ENCODE measurements at regions not wholly inside any gene's neighbourhood (a gene's known extent, or its start where the extent isn't known, plus 50 kb on each side); places are given as distances from the start of the nearest gene placed in this dataset.

DNA sequence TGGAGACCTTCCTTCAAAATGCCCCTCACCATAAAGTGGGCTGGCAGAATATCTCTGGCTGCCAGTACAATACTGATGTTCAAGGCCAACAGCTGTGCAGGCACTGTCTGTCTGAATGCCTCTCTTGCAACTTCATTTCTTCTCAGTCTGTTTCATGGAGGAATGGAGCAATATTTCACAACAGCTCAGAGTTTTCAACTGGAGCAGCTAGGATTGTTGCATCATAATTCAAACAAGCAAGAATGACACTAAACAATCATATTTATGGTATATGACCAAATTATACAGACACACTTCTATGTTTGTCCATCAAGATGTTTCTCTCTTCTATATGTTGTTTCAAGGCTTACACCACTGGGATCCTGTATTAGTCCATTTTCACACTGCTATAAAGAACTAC is 444.2 kb downstream of the LRATD1 start:
- ATAC-seq = no peak

More for the DNA sequence above, 444.2 kb downstream of the LRATD1 start:
- Mint-ChIP-seq H3K4me3 (no peak overlapping the region), H3K36me3 (ENCODE audit: low read depth) (no peaks in the 10 kb centered on the region), H3K27ac (no peak overlapping the region), H3K27me3 (ENCODE audit: insufficient read depth, low read depth, poor library complexity) (peaks cover 4% of the 10 kb centered on the region), H3K9me3 (no peaks in the 10 kb centered on the region), H3K4me1 (peaks cover 6% of the 10 kb centered on the region; the same call in 2 of the 3 replicates)
- H3K27me3 ChIP-seq (ENCODE audit: insufficient read depth) = no peaks in the 10 kb centered on the region
- no peak overlapping the region for H2AFZ ChIP-seq
- no peaks in the 10 kb centered on the region for H3K79me2 ChIP-seq (replicated peaks; ENCODE audit: insufficient read depth)
- TF ChIP-seq CREB1 (CRISPR knock-in tag; IDR thresholded peaks at IDR 0.05; ENCODE audit: low read depth) = no peak
- no peak for TF ChIP-seq EZH2phosphoT487 (IDR thresholded peaks at IDR 0.05; ENCODE audit: unreplicated experiment)
- TF ChIP-seq ZNF331 (CRISPR knock-in tag; IDR thresholded peaks at IDR 0.05; ENCODE audit: low read depth) = no peak
- no peak for TF ChIP-seq ZNF114 (CRISPR knock-in tag; IDR thresholded peaks at IDR 0.05)
- TF ChIP-seq, protein P1, sequence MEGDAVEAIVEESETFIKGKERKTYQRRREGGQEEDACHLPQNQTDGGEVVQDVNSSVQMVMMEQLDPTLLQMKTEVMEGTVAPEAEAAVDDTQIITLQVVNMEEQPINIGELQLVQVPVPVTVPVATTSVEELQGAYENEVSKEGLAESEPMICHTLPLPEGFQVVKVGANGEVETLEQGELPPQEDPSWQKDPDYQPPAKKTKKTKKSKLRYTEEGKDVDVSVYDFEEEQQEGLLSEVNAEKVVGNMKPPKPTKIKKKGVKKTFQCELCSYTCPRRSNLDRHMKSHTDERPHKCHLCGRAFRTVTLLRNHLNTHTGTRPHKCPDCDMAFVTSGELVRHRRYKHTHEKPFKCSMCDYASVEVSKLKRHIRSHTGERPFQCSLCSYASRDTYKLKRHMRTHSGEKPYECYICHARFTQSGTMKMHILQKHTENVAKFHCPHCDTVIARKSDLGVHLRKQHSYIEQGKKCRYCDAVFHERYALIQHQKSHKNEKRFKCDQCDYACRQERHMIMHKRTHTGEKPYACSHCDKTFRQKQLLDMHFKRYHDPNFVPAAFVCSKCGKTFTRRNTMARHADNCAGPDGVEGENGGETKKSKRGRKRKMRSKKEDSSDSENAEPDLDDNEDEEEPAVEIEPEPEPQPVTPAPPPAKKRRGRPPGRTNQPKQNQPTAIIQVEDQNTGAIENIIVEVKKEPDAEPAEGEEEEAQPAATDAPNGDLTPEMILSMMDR (conservative IDR thresholded peaks at IDR 0.05; ENCODE audit: low read depth in 2 of 2) = no peak
- TF ChIP-seq EZH2 (IDR thresholded peaks at IDR 0.05; ENCODE audit: low read depth, unreplicated experiment) = no peak
- TF ChIP-seq, protein P2, sequence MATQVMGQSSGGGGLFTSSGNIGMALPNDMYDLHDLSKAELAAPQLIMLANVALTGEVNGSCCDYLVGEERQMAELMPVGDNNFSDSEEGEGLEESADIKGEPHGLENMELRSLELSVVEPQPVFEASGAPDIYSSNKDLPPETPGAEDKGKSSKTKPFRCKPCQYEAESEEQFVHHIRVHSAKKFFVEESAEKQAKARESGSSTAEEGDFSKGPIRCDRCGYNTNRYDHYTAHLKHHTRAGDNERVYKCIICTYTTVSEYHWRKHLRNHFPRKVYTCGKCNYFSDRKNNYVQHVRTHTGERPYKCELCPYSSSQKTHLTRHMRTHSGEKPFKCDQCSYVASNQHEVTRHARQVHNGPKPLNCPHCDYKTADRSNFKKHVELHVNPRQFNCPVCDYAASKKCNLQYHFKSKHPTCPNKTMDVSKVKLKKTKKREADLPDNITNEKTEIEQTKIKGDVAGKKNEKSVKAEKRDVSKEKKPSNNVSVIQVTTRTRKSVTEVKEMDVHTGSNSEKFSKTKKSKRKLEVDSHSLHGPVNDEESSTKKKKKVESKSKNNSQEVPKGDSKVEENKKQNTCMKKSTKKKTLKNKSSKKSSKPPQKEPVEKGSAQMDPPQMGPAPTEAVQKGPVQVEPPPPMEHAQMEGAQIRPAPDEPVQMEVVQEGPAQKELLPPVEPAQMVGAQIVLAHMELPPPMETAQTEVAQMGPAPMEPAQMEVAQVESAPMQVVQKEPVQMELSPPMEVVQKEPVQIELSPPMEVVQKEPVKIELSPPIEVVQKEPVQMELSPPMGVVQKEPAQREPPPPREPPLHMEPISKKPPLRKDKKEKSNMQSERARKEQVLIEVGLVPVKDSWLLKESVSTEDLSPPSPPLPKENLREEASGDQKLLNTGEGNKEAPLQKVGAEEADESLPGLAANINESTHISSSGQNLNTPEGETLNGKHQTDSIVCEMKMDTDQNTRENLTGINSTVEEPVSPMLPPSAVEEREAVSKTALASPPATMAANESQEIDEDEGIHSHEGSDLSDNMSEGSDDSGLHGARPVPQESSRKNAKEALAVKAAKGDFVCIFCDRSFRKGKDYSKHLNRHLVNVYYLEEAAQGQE (IDR thresholded peaks at IDR 0.05; ENCODE audit: unreplicated experiment) = no peak
- TF ChIP-seq STAT1 (IDR thresholded peaks at IDR 0.05; ENCODE audit: unreplicated experiment) = no peak
- TF ChIP-seq, protein P3, sequence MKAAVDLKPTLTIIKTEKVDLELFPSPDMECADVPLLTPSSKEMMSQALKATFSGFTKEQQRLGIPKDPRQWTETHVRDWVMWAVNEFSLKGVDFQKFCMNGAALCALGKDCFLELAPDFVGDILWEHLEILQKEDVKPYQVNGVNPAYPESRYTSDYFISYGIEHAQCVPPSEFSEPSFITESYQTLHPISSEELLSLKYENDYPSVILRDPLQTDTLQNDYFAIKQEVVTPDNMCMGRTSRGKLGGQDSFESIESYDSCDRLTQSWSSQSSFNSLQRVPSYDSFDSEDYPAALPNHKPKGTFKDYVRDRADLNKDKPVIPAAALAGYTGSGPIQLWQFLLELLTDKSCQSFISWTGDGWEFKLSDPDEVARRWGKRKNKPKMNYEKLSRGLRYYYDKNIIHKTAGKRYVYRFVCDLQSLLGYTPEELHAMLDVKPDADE (IDR thresholded peaks at IDR 0.05) = no peak
- TF ChIP-seq NANOG (IDR thresholded peaks at IDR 0.05; ENCODE audit: borderline replicate concordance) = no peak
- TF ChIP-seq JUNB (IDR thresholded peaks at IDR 0.05; ENCODE audit: unreplicated experiment) = no peak
- TF ChIP-seq, protein P4, sequence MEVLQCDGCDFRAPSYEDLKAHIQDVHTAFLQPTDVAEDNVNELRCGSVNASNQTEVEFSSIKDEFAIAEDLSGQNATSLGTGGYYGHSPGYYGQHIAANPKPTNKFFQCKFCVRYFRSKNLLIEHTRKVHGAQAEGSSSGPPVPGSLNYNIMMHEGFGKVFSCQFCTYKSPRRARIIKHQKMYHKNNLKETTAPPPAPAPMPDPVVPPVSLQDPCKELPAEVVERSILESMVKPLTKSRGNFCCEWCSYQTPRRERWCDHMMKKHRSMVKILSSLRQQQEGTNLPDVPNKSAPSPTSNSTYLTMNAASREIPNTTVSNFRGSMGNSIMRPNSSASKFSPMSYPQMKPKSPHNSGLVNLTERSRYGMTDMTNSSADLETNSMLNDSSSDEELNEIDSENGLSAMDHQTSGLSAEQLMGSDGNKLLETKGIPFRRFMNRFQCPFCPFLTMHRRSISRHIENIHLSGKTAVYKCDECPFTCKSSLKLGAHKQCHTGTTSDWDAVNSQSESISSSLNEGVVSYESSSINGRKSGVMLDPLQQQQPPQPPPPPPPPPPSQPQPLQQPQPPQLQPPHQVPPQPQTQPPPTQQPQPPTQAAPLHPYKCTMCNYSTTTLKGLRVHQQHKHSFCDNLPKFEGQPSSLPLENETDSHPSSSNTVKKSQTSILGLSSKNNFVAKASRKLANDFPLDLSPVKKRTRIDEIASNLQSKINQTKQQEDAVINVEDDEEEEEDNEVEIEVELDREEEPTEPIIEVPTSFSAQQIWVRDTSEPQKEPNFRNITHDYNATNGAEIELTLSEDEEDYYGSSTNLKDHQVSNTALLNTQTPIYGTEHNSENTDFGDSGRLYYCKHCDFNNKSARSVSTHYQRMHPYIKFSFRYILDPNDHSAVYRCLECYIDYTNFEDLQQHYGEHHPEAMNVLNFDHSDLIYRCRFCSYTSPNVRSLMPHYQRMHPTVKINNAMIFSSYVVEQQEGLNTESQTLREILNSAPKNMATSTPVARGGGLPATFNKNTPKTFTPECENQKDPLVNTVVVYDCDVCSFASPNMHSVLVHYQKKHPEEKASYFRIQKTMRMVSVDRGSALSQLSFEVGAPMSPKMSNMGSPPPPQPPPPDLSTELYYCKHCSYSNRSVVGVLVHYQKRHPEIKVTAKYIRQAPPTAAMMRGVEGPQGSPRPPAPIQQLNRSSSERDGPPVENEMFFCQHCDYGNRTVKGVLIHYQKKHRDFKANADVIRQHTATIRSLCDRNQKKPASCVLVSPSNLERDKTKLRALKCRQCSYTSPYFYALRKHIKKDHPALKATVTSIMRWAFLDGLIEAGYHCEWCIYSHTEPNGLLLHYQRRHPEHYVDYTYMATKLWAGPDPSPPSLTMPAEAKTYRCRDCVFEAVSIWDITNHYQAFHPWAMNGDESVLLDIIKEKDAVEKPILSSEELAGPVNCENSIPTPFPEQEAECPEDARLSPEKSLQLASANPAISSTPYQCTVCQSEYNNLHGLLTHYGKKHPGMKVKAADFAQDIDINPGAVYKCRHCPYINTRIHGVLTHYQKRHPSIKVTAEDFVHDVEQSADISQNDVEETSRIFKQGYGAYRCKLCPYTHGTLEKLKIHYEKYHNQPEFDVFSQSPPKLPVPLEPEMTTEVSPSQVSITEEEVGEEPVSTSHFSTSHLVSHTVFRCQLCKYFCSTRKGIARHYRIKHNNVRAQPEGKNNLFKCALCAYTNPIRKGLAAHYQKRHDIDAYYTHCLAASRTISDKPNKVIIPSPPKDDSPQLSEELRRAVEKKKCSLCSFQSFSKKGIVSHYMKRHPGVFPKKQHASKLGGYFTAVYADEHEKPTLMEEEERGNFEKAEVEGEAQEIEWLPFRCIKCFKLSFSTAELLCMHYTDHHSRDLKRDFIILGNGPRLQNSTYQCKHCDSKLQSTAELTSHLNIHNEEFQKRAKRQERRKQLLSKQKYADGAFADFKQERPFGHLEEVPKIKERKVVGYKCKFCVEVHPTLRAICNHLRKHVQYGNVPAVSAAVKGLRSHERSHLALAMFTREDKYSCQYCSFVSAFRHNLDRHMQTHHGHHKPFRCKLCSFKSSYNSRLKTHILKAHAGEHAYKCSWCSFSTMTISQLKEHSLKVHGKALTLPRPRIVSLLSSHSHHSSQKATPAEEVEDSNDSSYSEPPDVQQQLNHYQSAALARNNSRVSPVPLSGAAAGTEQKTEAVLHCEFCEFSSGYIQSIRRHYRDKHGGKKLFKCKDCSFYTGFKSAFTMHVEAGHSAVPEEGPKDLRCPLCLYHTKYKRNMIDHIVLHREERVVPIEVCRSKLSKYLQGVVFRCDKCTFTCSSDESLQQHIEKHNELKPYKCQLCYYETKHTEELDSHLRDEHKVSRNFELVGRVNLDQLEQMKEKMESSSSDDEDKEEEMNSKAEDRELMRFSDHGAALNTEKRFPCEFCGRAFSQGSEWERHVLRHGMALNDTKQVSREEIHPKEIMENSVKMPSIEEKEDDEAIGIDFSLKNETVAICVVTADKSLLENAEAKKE (CRISPR knock-in tag; IDR thresholded peaks at IDR 0.05) = no peak
- no peaks in the 10 kb centered on the region for H4K20me1 ChIP-seq (replicated peaks; ENCODE audit: insufficient read depth)
- no peak overlapping the region for H3K27ac ChIP-seq (ENCODE audit: low read depth)
- no peak for DNase-seq (ENCODE audit: low spot score)
- no peak overlapping the region for H3K4me3 ChIP-seq
- no peak overlapping the region for H3K4me2 ChIP-seq
- no peaks in the 10 kb centered on the region for H3K36me3 ChIP-seq (ENCODE audit: insufficient read depth)
- no peaks in the 10 kb centered on the region for H3F3A ChIP-seq (replicated peaks; ENCODE audit: low read depth)
- H3K4me1 ChIP-seq (ENCODE audit: insufficient read depth) = no peaks in the 10 kb centered on the region
- H3K9me2 ChIP-seq (ENCODE audit: insufficient read depth) = peaks cover 20% of the 10 kb centered on the region; the same call in 1 of the 2 replicates

Measured in GM23338 (cell line).